ENCODE measurements at regions not wholly inside any gene's neighbourhood (a gene's known extent, or its start where the extent isn't known, plus 50 kb on each side); places are given as distances from the start of the nearest gene placed in this dataset.

DNA sequence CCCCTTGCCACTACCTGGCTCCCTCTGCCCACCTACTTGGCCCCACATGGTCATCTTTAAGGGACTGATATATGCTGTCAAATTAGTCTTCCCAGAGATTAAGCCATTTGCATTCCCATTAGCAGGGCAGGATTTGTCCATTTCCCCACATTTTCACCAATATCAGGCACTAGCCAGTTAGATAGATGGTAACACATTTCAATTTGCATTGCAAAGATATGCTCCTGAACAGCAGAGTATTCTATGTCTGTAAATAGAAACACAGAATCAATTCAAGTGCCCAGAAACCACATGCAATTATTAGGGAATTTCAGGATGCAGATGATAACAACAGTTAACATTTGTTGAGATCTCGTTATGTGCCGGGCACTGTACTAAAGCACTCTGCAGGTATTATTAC lies 92.6 kb upstream of the IL12B start:
- no peak for DNase-seq (ENCODE audit: low read depth)

DNA sequence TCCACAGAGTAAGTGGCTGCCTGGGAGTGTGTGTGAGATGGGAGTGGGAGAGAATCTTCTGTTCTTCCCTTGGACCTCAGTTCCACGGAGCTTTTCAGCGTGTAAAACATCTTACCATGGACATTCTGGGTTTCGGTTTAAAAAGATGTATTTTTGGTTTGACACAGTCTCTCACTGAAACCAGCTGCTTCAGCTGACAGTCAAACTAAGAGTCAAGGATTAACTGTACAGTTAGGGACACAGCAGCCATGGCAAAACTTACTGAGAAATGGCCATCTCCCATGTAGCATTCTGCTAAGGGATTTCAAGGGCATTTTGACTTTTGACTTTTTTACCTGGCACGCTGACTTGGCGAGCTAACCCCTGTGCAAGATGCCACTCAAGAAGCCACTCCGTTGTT lies 93.8 kb upstream of the IL12B start:
- DNase-seq (ENCODE audit: low read depth): no peak

DNA sequence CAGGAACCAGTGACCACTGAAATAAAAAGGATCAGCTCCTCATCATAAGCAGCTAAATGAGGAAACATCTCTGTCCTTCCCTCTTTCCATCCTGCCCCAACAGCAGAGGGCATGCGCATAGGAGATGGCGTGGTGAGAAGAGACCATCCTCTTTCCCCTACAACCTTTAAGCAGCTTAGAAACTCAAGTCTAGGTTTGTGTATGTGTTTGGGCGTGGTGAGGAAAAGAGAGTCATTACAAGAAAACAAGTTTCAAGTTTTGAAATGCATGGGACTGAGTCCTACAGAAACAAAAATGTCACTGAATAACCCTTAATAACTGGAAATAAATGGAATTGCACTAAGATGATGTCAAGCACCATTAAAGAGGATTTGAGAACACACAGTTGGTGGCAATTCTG lies 96.4 kb upstream of the IL12B start:
- DNase-seq (ENCODE audit: low read depth): no peak

- DNase-seq (ENCODE audit: low read depth): no peak
Observed at GRCh38 chr5:159427180-159428012, 97.1 kb upstream of the IL12B start.

DNA sequence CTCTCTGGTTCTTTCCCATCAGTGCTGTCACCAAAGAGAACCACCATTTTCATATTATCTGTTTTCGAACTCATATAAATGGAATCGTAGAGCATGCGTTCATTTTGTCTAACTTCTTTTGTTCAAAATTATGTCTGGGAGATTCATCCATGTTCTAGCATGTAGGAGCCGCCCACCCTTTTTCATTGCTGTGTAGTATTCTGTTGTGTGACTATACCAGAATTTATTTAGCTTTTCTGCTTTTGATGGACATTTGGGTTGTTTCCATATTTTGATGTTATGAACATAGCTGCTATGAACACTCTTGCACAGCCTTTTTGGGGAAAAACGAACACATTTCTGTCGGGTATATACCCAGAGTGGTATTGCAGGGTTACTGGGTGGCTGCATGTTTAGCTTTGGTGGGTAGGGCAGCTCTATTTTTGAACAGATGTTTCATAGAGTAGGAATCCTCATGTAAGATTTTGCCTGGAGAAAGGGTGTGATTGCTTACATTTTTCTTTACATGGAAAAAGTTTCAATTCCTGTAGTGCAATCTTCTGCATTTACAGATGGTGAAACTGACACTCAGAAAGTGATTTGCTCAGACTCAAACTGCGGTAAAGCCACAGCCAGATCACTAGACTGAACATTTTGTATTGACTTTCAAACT lies 100.2 kb upstream of the IL12B start:
- DNase-seq (ENCODE audit: low read depth): no peak

DNA sequence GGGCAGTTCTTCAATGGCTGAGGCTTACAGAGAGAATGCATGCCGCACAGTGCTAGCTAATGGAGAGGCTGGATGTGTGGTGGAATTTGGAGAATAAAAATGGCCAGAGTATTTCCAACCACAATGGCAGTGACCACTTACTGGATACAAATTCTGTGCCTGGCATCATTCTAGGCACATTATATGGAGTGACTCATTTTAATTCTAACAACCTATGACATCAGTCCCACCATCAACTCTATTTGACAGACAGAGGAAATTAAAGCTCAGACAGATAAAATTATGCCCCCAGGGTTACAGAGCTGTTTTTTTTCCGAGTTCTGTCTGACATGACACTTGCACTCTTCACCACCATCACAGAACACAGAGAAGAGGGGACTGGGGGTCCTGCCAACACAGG lies 105.6 kb upstream of the IL12B start:
- no peak for DNase-seq (ENCODE audit: low read depth)

DNA sequence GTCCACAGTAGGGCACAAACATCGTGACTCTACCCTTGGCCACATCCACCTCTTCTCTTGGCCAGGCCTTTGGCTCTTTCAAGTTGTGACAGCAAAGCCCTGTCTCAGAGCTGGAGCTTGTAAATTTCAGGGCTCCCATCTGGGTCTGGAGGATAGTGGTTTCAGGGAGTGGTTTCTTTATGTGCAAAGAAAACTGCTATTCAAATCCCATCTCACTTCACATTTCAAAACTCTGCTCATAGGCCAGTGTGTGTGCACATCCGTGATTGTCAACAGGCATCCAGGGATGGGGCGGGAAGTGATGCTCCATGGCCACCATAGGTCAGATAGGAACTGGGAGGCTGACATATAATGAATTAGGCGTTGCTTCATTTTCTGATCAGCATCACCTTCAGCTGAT lies 107.8 kb upstream of the IL12B start:
- no peak for DNase-seq (ENCODE audit: low read depth)

DNA sequence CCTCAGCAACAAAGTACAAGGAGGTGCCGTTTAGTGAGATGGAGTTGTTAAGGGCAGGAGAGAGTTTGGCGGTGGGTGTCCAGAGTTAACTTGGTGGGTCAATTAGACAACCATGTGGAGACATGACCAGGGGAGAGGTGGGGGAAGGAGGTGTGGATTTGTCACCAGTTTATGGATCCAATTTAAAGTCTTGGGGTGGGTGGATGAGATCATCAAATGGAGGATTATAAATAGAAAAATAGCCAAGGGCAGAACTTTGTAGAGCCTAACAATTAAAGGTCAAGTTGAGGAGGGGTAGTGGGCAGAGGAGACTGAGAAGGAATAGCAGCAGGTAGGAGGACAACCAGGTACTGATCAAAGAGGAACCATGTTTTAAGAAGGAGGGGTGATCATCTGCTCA lies 108.7 kb upstream of the IL12B start:
- no peak for DNase-seq (ENCODE audit: low read depth)

DNA sequence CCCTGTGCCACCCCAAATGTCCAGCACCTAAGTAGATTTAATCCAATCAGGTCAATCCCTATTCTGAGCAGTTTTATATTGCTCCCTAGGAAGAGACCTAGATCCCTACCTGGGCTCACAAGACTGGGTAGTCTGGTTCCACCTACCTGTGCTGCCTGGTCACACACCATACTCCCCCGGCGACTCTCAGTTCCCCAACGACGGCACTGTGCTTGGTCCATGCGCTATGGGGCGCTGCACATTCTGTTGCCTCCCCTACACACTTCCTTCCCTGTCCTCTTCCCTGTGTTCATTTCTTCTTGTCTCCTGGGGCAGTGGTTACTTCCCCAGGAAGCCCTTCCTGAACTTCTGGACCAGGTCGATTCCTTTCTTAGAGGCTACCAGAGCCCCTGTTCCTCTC lies 109.9 kb upstream of the IL12B start:
- DNase-seq (ENCODE audit: low read depth): no peak

DNA sequence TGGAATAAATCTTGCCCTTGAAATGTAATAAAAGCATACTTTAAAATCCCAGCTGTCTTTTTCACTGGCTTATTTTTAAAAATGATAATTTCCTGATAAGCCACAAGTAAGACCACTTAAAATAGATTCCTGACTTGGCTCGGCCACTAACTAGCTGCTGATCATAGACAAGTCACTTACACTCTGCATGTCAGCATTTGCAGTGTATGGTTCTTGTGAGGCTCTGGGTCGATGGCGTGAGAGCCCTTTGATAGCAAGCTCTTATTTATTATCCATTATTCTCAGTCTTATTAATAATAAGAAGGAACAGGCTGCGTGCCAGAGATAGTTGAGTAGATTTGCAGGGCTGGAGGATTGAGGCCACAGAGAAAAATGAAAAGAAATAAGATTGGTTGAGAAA lies 110.7 kb upstream of the IL12B start:
- DNase-seq (ENCODE audit: low read depth): no peak

- DNase-seq (ENCODE audit: low read depth): no peak
Observed at GRCh38 chr5:159441441-159441840, 111.2 kb upstream of the IL12B start.

DNA sequence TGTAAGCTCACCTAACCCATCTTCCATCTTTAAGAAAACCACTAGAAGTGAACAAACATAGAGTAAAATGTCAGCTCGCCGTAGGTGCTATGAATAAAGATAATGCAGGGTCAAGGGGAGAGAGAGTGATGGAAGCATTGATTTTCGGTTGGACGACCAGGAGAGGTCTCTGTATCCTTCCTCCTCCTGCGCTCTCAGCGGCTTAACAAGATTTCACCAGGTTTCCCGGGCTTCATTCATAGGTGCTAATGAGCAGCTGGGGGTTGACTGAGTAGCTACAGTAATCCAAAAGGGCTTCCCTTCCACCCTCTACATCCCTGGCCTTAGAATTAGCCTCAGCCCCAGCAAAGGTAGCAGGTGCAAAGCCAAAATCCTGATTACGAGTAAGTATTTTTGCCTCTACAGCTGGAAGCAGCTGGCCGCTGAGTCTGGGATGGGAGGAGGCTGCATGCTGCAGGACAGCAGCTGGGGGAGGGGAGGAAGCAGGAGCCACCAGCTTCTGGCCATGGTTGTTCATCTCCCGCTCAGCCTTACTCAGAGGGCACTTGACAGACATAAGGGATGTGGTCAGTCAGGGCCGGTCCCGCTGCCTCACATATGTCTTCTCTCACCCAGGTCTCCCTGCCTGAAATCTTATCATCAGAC lies 112.0 kb upstream of the IL12B start:
- no peak for DNase-seq (ENCODE audit: low read depth)

- no peak for DNase-seq (ENCODE audit: low read depth)
Observed at GRCh38 chr5:159444441-159445082, 114.3 kb upstream of the IL12B start.

DNA sequence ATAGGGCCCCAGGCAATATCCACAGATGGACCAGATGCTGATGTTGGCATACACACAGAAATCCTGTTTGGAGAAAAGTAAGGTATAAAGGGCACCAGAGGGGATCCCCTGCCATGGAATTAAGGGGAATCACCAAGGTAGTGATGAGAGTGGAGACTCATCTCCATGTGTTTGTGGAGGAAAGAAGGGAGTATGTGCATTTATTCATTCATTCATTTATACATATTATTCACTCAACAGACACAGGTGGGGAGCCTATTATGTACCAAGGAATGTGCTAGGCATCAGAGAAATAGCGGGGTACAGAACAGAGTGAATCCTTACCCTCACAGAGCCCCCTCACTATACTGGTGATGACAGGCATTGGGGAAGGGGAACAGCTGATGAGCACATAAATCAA lies 116.8 kb upstream of the IL12B start:
- DNase-seq (ENCODE audit: low read depth): no peak

DNA sequence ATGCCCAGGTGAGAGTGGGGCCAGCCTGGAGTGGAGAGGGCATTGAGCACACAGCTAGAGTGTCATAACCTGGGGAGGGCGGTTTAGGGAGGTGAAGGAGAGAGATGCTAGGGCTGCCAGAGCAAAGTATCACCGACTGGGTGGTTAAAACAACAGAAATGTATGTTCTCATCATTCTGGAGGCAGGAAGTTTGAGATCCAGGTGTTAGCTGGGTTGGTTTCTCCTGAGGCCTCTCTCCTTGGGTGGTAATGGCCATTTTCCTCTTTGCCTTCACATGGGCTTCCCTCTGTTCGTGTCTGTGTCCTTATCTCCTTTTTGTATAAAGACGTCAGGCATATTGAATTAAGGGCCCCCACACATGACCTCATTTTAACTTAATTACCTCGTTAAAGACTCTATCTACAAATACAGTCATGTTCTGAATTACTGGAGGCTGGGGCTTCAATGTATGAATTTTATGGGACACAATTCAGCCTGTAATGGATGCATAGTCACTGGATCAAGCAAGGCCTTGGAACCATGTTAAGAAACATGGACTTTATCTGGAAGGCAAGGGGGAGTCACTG lies 118.6 kb upstream of the IL12B start:
- DNase-seq (ENCODE audit: low read depth): no peak

GRCh38 chr5:159449925-159450324 lies 119.6 kb upstream of the IL12B start:
- no peak for DNase-seq (ENCODE audit: low read depth)

GRCh38 chr5:159450417-159450816 lies 120.1 kb upstream of the IL12B start:
- no peak for DNase-seq (ENCODE audit: low read depth)

DNA sequence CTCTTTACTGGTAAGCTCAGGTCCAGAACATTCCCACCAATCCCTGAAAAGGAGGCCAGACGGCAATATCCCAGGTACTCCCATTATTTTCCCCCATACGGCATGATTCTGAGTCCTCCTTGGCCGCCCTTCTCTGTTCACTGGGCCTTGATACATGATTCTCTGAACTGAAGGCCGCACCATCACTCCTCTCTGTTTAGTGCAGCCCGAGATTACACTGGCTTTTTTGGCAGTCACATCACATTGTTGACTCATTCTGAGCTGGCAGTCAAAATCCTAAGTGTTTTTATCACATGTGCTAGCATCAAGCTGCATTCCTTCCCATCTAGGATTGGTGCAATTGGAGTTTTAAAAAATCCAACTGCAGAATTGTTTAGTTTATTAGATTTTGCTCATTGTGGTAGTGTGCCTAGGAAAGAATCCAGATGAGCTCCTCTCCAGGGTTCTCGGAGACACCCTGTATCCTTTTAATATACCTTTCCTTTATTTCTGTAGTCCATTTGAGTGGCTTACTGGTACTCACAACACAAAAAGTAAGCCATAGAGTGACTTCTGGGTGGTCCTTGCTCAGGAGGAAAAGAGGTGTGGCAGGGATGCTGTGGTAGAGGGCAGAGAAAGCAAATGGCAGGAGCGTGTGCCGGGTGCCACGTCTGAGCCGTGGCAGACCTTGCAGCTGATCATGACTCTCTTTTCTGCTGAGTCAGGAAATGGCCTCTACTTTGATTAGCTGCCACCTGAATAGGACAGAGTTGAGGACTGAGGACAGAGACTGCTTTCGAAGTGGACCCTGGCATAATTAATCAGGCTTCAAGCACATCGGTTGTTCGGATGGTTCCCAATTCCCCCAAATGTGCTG lies 121.1 kb upstream of the IL12B start:
- DNase-seq (ENCODE audit: low read depth): no peak

DNA sequence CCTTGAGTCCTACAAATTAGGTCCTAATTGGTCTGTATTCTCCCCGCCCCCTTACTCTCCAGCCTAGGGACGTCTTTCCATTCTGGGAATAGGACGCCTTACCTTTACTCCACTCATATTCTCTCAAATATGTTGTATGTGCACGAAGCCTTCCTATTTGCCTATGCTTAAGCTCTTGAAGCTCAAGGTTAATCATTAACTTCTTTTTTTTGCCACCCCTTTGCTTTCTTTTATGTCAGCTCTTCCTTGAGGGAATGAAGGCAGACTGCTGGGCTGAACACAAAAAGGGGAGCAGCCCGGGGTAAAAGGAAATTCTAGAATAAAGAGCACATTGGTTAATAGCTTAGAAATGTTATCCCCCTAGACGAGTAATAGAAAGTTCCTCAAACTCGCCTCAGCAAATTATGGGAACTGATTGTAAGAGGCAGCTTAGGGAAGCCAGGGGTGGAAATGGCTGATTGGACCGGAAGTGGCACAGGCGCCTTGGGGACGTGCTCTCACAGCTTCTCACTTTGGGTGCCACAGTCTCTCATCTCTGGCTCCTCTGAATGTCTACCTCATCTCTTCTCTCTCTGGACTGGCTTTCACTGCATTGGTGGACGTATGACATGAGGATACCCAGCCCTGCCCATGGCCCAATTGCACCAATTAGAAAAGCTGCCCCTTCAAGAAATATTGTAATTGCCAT lies 122.3 kb upstream of the IL12B start:
- no peak for DNase-seq (ENCODE audit: low read depth)

DNA sequence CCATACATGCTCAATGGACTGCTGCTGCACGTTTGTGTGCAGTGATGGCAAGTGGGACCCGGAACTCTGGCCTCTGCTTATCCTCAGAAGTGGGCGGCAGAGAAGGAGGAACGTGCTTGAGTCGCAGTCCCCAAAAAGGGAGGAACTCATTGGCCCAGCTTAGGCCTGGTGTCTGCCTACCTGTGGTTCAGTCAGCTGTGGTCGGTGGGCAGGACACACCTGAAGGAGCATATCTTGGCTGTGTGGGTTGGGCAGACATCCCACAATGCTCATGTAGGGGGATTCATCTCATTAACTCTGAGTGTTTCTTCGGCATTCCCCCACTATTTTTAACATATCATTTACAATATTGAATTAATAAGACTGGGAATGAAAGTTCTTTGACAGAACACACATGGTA lies 122.9 kb upstream of the IL12B start:
- DNase-seq (ENCODE audit: low read depth): no peak

DNA sequence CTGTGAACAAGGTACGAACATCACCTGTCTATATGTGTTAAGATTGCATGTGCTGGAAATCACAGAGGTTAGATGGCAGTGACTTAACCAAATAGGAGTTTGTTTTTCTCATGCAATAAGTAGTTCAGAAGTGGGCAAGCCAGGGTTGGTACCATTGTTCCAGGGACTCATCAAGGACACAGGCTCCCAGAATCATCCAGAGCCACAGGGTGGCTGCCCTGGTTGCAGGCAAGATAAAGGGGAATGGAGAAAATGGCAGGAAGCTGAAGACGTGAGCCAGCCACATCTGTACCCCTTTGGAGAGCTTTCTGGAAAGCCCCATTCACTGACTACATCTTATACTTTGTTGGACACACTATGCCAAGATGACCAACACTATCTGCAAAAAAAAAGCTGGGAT lies 126.0 kb upstream of the IL12B start:
- DNase-seq (ENCODE audit: low read depth): no peak

All from stimulated activated CD8-positive, alpha-beta memory T cell treated with anti-CD3 and anti-CD28 coated beads, Interleukin-4, amount 100 ng/mL, for 24 hours (primary cell).